IMR-90 (cell line): ENCODE measurements at regions not wholly inside any gene's neighbourhood (a gene's known extent, or its start where the extent isn't known, plus 50 kb on each side); places are given as distances from the start of the nearest gene placed in this dataset.

Source experiments
- ATAC-seq: fragments of 200-7000 bp; cut with Tn5 transposase; 2 replicates; pipeline ENCODE4 v1.9.1; 2020; ENCODE audit warnings: low read depth, mild to moderate bottlenecking, moderate library complexity
- BruUV-seq: library from RNA; stranded (reverse); fragments of 400-500 nt; replicated peaks from 2 replicates; lab custom pipeline; 2021; lab: Mats Ljungman, UMichigan
- CTCF ChIA-PET: fragments of 300-600 bp; formaldehyde crosslinking; extraction: SDS; loops from one replicate; lab custom pipeline; 2021; ENCODE audit warnings: antibody characterized with exemption; lab: Yijun Ruan, JAX
- POLR2A ChIA-PET: fragments of 300-600 bp; sonication (Branson Sonifier 250); formaldehyde crosslinking; loops from one replicate; lab custom pipeline; 2022; ENCODE audit warnings: antibody characterized with exemption; ENCODE audit not compliant: unreplicated experiment; lab: Charles Lee
- DNase-seq: peaks from one replicate; pipeline ENCODE4 v3.0.0; 2013
- H2AFZ ChIP-seq: replicated peaks from 2 replicates; pipeline ENCODE3; 2013; ENCODE audit warnings: low read length, mild to moderate bottlenecking; ENCODE audit not compliant: poor library complexity
- H2AK5ac ChIP-seq: 2 replicates; pipeline ENCODE4 v1.6.1; 2013; ENCODE audit warnings: low read depth, low read length, inconsistent platforms
- H2AK9ac ChIP-seq: replicated peaks from 2 replicates; pipeline ENCODE3; 2013; ENCODE audit warnings: mild to moderate bottlenecking, low read depth, low read length, moderate library complexity; ENCODE audit not compliant: poor library complexity
- H2BK120ac ChIP-seq: 2 replicates; pipeline ENCODE4 v1.6.1; 2013; ENCODE audit warnings: low read depth, low read length, inconsistent platforms
- H2BK15ac ChIP-seq: 3 replicates; pipeline ENCODE4 v1.6.1; 2013; ENCODE audit warnings: low read depth, low read length, inconsistent platforms
- H2BK20ac ChIP-seq: 2 replicates; pipeline ENCODE4 v1.6.1; 2013; ENCODE audit warnings: low read depth, mild to moderate bottlenecking, inconsistent platforms, low read length, moderate library complexity
- H2BK5ac ChIP-seq: 2 replicates; pipeline ENCODE4 v1.6.1; 2013; ENCODE audit warnings: mild to moderate bottlenecking, low read depth, low read length, inconsistent platforms; ENCODE audit not compliant: poor library complexity, severe bottlenecking
- H3K14ac ChIP-seq: replicated peaks from 2 replicates; pipeline ENCODE4 v1.6.1; 2013; ENCODE audit warnings: low read depth, low read length, inconsistent platforms
- H3K18ac ChIP-seq: 2 replicates; pipeline ENCODE4 v1.6.1; 2013; ENCODE audit warnings: low read depth, low read length, control low read depth
- H3K23ac ChIP-seq: 2 replicates; pipeline ENCODE4 v1.6.1; 2013; ENCODE audit warnings: low read depth, low read length, inconsistent platforms
- H3K27ac ChIP-seq: 2 replicates; pipeline ENCODE4 v1.5.1; 2013; ENCODE audit warnings: mild to moderate bottlenecking, control low read depth, low read length; ENCODE audit not compliant: insufficient read depth
- H3K27me3 ChIP-seq: 2 replicates; pipeline ENCODE4 v1.6.1; 2013; ENCODE audit warnings: low read length; ENCODE audit not compliant: control insufficient read depth, insufficient read depth
- H3K36me3 ChIP-seq: 2 replicates; pipeline ENCODE4 v1.6.1; 2013; ENCODE audit warnings: low read length, mixed read lengths; ENCODE audit not compliant: control insufficient read depth, insufficient read depth
- H3K4ac ChIP-seq: 2 replicates; pipeline ENCODE4 v1.6.1; 2013; ENCODE audit warnings: low read depth, low read length, inconsistent platforms
- H3K4me1 ChIP-seq: 2 replicates; pipeline ENCODE4 v1.6.1; 2013; ENCODE audit warnings: low read length, mixed read lengths; ENCODE audit not compliant: control insufficient read depth, insufficient read depth
- H3K4me2 ChIP-seq: 2 replicates; pipeline ENCODE4 v1.6.1; 2013; ENCODE audit warnings: low read depth, mild to moderate bottlenecking, control low read depth, low read length, moderate library complexity
- H3K4me3 ChIP-seq: 2 replicates; pipeline ENCODE4 v1.5.1; 2013; ENCODE audit warnings: low read depth, mild to moderate bottlenecking, control low read depth, low read length, moderate library complexity; ENCODE audit not compliant: insufficient read depth
- H3K56ac ChIP-seq: 2 replicates; pipeline ENCODE4 v1.6.1; 2013; ENCODE audit warnings: low read length, inconsistent platforms; ENCODE audit not compliant: insufficient read depth; ENCODE audit errors: extremely low read depth
- H3K79me1 ChIP-seq, 2 experiments: 2 replicates each; pipeline ENCODE4 v1.6.1; 2013; ENCODE audit warnings: low read length in 2 of 2, inconsistent platforms in 1 of 2, low read depth in 1 of 2
- H3K9ac ChIP-seq: 2 replicates; pipeline ENCODE4 v1.6.1; 2013; ENCODE audit warnings: low read depth, low read length, control low read depth
- H3K9me1 ChIP-seq: 2 replicates; pipeline ENCODE4 v1.6.1; 2013; ENCODE audit warnings: low read length, inconsistent platforms; ENCODE audit not compliant: insufficient read depth
- H3K9me3 ChIP-seq: 2 replicates; pipeline ENCODE4 v1.6.1; 2013; ENCODE audit warnings: low read length; ENCODE audit not compliant: control insufficient read depth, insufficient read depth
- H4K20me1 ChIP-seq: 2 replicates; pipeline ENCODE4 v1.6.1; 2013; ENCODE audit warnings: low read length, inconsistent platforms; ENCODE audit not compliant: insufficient read depth
- H4K5ac ChIP-seq: 2 replicates; pipeline ENCODE4 v1.6.1; 2013; ENCODE audit warnings: mild to moderate bottlenecking, low read depth, low read length, control low read depth
- H4K8ac ChIP-seq, 2 experiments: 2 replicates each; pipeline ENCODE4 v1.6.1; 2013; ENCODE audit warnings: low read depth in 2 of 2, low read length in 2 of 2, control low read depth in 1 of 2, inconsistent platforms in 1 of 2
- H4K91ac ChIP-seq: 2 replicates; pipeline ENCODE4 v1.6.1; 2013; ENCODE audit warnings: low read depth, low read length, inconsistent platforms; ENCODE audit not compliant: insufficient read depth
- BHLHE40 ChIP-seq: fragments of 150-350 bp; IDR thresholded peaks from 2 replicates; pipeline ENCODE4 v1.6.1; 2016; ENCODE audit warnings: mild to moderate bottlenecking, low read depth, low read length
- CEBPB ChIP-seq: IDR thresholded peaks from 2 replicates; pipeline ENCODE4 v1.6.1; 2012; ENCODE audit warnings: low read depth, low read length, improper control_type of control experiment
- CHD1 ChIP-seq: IDR thresholded peaks from 2 replicates; pipeline ENCODE4 v1.6.1; 2012; ENCODE audit warnings: low read depth, low read length, improper control_type of control experiment
- FOS ChIP-seq: fragments of 150-350 bp; IDR thresholded peaks from 2 replicates; pipeline ENCODE4 v1.6.1; 2016; ENCODE audit warnings: low read depth, low read length
- MAFK ChIP-seq: IDR thresholded peaks from 2 replicates; pipeline ENCODE4 v1.6.1; 2012; ENCODE audit warnings: low read depth, low read length, improper control_type of control experiment
- POLR2A ChIP-seq: IDR thresholded peaks from 2 replicates; pipeline ENCODE4 v1.6.1; 2012; ENCODE audit warnings: mild to moderate bottlenecking, low read depth, low read length
- RAD21 ChIP-seq: IDR thresholded peaks from 2 replicates; pipeline ENCODE4 v1.6.1; 2012; ENCODE audit warnings: low read length, improper control_type of control experiment
- RCOR1 ChIP-seq: IDR thresholded peaks from 2 replicates; pipeline ENCODE4 v1.6.1; 2012; ENCODE audit warnings: mild to moderate bottlenecking, low read length, improper control_type of control experiment; ENCODE audit not compliant: insufficient replicate concordance
- RFX5 ChIP-seq: IDR thresholded peaks from 2 replicates; pipeline ENCODE4 v1.8.0; 2012; ENCODE audit warnings: low read depth, mild to moderate bottlenecking, low read length, moderate library complexity
- SMC3 ChIP-seq: fragments of 150-350 bp; IDR thresholded peaks from 2 replicates; pipeline ENCODE4 v1.6.1; 2016; ENCODE audit warnings: low read depth, mild to moderate bottlenecking, antibody characterized with exemption, low read length, moderate library complexity
- USF2 ChIP-seq: fragments of 150-350 bp; IDR thresholded peaks from 2 replicates; pipeline ENCODE4 v1.6.1; 2017; ENCODE audit warnings: mild to moderate bottlenecking, antibody characterized with exemption, low read length, low read depth
- dilution Hi-C: fragments of 300-500 bp; cut with HindIII; formaldehyde crosslinking; loops from one replicate; pipeline ENCODE4 v1.14.3; 2018; ENCODE audit warnings: low sequenced_read_pairs; ENCODE audit not compliant: unreplicated experiment
- in situ Hi-C: fragments of 300-500 bp; cut with MboI; formaldehyde crosslinking; loops from 3 replicates; pipeline ENCODE4 v1.14.3; 2019; ENCODE audit warnings: low sequenced_read_pairs, inconsistent platforms, mixed read lengths
- intact Hi-C: fragments of 100-400 bp; cut with micrococcal nuclease; formaldehyde crosslinking; loops from 2 replicates; pipeline ENCODE4 v1.10.0; 2022
- TF ChIP-seq, protein P1 (sequence below): fragments of 150-350 bp; IDR thresholded peaks from 2 replicates; pipeline ENCODE4 v1.6.1; 2016; ENCODE audit warnings: low read depth, mild to moderate bottlenecking, low read length, moderate library complexity, borderline replicate concordance
- TF ChIP-seq, protein P2 (sequence below): conservative IDR thresholded peaks from 2 replicates; pipeline ENCODE4 v1.5.1; 2012; ENCODE audit warnings: mild to moderate bottlenecking, low read depth, low read length, improper control_type of control experiment

- ATAC-seq (no peak), DNase-seq (no peak)
- Histone ChIP-seq H3K9ac (no peak overlapping the region), H3K14ac (no peak overlapping the region), H3K79me1 (no peaks in the 10 kb centered on the region), H2BK120ac (peak overlapping the region; percentile 37; the same call in 1 of the 2 replicates), H3K4ac (no peak overlapping the region), H2AK9ac (no peak overlapping the region), H4K20me1 (no peaks in the 10 kb centered on the region), H3K23ac (no peak overlapping the region), H2AFZ (no peak overlapping the region), H3K9me3 (peaks cover 5% of the 10 kb centered on the region; the same call in 1 of the 2 replicates), H2BK15ac (peak overlapping the region; percentile 36; the same call in 1 of the 3 replicates), H3K18ac (peak overlapping the region; percentile 23; the same call in 1 of the 2 replicates), H4K5ac (no peak overlapping the region), H2BK20ac (peak overlapping the region; percentile 70; the same call in 1 of the 2 replicates), H3K9me1 (0 out of 2 replicates have a peak, but pooled peaks cover 3% of the 10 kb centered on the region), H4K8ac (peak overlapping the region in 1 of 2 experiments; percentile 24; a peak in 1 of 4 replicates), H3K27me3 (no peaks in the 10 kb centered on the region), H3K4me3 (no peak overlapping the region), H2BK5ac (peak overlapping the region; percentile 68), H4K91ac (no peak overlapping the region), H3K36me3 (no peaks in the 10 kb centered on the region), H3K56ac (no peak overlapping the region; the same call in 1 of the 2 replicates), H3K4me1 (no peaks in the 10 kb centered on the region), H2AK5ac (no peak overlapping the region), H3K4me2 (no peak overlapping the region; the same call in 1 of the 2 replicates), H3K27ac (no peak overlapping the region)
- dilution Hi-C loops (no loop called here), in situ Hi-C loops (no loop called here), intact Hi-C loops (no loop called here)
- BruUV-seq, result no TSS peak
- TF ChIP-seq USF2 (no peak), SMC3 (no peak), POLR2A (no peak), RFX5 (no peak), RCOR1 (no peak), CHD1 (no peak), BHLHE40 (no peak), RAD21 (no peak), MAFK (no peak), FOS (no peak), CEBPB (no peak)
- TF ChIP-seq, protein P1, sequence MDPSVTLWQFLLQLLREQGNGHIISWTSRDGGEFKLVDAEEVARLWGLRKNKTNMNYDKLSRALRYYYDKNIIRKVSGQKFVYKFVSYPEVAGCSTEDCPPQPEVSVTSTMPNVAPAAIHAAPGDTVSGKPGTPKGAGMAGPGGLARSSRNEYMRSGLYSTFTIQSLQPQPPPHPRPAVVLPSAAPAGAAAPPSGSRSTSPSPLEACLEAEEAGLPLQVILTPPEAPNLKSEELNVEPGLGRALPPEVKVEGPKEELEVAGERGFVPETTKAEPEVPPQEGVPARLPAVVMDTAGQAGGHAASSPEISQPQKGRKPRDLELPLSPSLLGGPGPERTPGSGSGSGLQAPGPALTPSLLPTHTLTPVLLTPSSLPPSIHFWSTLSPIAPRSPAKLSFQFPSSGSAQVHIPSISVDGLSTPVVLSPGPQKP, result no peak
- TF ChIP-seq, protein P2, sequence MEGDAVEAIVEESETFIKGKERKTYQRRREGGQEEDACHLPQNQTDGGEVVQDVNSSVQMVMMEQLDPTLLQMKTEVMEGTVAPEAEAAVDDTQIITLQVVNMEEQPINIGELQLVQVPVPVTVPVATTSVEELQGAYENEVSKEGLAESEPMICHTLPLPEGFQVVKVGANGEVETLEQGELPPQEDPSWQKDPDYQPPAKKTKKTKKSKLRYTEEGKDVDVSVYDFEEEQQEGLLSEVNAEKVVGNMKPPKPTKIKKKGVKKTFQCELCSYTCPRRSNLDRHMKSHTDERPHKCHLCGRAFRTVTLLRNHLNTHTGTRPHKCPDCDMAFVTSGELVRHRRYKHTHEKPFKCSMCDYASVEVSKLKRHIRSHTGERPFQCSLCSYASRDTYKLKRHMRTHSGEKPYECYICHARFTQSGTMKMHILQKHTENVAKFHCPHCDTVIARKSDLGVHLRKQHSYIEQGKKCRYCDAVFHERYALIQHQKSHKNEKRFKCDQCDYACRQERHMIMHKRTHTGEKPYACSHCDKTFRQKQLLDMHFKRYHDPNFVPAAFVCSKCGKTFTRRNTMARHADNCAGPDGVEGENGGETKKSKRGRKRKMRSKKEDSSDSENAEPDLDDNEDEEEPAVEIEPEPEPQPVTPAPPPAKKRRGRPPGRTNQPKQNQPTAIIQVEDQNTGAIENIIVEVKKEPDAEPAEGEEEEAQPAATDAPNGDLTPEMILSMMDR, result no peak
- CTCF ChIA-PET, result no interaction called here
- POLR2A ChIA-PET, result no interaction called here
Measured at GRCh38 chr14:83558946-83559345, 1971.0 kb upstream of the FLRT2 start.
